Medulla oblongata (tissue), 1 donor: ENCODE measurements at regions not wholly inside any gene's neighbourhood (a gene's known extent, or its start where the extent isn't known, plus 50 kb on each side); places are given as distances from the start of the nearest gene placed in this dataset.
"Not testable (repeated sequence)": the region's sequence is repeated elsewhere in the genome, so short reads cannot be mapped to it uniquely, and the experiment has no call there.

Experiments used
- DNase-seq: peaks from one replicate; pipeline ENCODE4 v3.0.0-alpha.2; 2015; ENCODE audit errors: extremely low spot score

DNA sequence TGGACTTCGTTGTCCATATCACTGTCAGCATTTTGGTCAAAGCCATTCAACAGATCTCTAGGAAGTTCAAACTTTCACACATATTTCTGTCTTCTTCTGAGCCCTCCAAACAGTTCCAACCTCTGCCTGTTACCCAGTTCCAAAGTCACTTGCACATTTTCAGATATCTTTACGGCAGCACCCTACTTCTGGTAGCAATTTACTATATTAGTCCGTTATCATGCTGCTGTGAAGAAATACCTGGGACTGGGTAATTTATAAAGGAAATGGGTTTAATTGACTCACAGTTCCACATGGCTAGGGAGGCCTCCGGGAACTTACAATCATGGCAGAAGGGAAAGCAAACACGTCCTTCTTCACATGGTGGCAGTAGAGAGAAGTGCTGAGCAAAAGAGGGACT is 60.6 kb upstream of the HGFAC start:
- not testable (repeated sequence) for DNase-seq

DNA sequence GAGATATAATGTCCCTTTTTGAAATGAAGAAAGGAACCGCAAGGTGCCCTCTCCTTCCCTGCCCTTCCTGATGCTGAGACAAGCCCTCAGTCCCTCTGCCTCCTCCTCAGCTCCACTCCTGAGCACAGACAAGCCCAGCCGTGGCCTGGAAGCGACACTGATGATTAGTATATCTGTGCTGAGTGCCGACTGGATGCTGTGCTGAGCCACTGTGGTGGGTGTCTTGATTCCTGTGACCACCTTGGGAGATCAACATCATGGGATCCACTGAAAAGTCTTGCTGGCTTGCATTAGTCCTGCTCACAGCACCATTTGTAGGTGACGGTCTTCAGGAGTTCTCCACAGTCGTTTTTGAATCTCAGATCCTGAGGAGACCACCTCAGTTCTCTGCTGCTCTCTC is 59.5 kb upstream of the HGFAC start:
- DNase-seq, result no peak

DNA sequence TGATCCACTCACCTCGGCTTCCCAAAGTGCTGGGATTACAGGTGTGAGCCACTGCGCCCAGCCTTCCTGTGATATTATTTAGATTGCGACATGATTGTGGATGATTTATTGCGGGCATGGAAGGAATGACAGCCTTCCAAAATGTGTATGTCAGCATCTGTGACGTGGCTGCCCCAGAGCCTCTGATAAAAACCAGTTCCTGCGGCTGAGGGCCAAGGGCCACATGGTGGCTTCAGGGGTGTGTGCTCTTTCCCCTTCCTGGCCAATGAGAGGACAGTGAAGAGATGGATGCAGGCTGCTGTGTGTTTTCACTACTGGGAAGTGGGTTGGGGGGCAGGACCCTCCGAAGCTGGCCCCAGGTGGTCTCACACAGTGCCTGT is 57.4 kb upstream of the HGFAC start:
- no peak for DNase-seq

DNA sequence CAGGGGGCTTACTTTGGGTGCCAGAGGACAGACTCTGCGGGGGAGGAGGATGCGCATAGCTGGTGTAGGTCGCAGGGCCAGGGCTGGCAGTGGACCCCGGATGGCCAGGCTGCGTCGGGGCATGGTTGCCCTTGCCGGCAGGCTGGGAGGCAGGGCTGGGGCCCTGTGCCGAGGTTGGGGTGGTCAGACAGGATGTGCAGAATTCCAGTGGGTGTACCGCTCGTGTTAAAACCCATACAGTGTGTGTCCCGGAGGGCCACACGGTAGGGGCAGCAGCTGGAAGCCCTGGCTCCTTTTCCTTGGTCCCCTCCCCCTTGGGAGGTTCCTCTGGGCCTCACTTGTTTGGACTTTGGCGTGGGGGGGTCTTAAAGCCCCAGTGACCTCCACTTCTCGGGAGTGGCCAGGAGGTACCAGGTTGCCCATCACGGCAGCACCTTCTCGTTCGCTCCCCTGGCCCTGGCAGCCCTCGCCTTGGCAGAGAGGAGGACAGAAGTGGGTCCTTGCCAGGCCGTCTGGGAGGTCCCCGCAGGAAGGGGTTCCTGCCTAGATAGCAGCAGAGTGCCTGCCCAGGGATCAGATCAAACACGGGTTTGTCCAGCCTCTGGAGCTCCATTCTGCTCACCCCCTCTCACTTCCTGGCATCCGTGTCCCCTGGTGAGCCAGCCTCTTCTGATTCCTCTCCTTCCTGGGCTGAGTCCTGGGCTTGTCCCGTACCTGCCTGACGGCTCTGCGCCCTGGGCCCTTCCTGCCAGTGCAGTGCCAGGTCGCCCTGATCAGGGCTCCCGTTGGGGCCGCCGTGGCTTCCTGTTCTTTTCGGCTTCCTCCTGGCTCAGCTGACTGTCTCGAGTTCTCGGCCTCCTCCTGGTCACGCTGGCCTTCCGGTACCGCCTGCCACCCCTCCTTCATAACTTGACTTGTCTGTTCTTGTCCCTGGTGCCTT is 56.7 kb upstream of the HGFAC start:
- DNase-seq, result peak; percentile 60

DNA sequence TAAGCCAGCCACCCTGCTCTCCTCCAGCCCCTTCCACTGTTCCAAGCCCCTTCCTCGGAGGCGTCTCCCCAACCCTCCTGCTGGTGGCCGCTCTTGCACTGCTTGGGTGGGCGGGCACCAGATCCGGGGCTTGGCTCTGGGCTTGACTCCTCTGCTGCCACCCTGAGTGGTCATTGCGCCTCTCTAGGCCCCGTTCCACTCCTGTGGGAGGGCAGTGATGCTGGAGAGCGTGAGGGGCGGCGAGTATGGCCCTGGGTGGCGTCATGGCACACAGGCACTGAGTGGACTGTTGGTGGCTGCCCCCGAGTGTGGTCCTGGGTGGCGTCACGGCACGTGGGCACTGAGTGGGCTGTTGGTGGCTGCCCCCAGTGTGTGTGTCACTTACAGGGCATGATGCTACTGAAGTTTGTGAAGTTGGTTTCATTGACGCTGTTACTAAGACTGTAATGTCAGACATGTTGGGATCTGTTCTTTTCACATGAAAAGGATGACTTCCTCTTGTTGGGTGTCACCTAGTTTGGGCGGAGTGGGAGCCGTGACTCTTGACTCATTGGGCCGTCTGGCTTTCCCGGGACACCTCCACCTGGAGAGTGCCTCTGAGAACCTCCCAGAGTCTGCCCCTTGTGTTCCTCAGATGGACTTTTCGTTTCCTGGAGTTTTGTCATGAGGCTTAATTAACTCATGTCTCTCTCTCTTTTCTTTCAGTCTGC is 55.9 kb upstream of the HGFAC start:
- DNase-seq, result no peak

DNA sequence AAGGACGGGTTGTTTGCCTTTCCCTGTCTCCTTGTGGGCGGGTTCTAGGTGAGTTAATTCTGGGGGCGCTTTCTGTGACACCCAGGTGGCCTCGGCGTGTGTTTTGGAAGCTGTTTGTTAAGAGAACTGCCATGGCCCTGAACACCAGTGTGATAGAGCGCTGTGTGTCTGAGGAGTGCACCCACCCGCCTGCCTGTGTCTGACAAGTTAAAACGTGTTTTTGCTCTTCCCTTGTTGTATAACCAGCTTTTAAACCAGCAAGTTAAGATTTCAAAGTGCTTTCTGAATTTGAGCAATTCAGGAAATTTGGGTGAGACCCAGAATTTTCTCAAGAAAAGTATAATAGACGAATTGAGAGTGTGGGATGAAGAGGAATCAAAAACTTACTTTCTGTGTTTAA is 55.2 kb upstream of the HGFAC start:
- no peak for DNase-seq

DNA sequence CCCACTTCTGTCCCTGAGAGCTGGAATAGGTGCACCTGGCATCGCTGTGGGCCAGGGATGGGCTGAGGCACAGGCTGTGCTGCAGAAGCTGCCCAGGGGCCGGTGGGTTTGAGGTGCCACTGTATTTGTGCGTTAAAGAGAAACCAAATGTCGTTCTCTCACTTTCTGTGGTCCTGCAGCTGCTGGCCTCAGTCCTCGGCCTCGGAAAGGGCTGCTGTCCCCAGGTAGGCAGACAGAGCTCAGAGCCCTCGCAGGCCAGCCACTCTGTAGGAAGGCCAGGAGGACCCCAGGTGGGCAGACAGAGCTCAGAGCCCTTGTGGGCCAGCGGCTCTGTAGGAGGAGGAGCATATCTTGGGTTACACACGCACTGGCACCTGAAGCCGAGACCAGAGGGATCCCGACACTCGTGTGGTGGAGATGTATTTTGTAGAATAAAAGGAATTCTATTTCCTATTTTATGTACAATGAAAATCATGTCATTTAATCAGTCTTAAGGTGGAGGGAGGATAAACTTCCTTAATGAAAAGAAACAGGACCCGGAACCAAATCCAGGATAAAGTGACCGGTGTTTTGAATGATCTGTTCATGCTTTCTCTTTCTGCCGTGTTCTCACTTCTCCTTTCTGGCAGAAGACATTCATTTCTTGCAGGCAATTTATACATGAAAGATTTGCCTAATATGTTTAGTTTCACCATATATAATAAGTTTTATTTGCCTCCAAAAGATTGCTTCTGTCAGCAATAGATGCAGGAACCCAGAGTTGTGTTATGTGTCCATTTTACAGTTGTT is 54.4 kb upstream of the HGFAC start:
- DNase-seq, result peak; percentile 54

DNA sequence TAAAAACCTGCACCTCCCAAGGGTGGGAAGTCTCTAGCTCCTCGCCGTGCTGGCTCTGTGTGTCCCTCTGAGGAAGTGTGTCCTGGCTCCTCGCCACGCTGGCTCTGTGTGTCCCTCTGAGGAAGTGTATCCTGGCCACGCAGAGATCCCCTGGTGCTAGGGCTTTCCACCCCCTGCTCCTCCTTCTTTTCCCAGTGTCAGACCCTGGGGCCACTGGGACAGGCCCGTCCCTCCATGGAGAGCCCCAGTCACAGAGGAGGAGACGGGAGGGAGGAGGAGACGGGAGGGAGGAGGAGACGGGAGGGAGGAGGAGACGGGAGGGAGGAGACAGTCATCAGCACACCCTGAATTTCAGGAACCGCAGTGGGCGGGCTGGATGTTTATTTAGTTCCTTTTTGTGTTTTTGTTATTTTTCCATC is 53.8 kb upstream of the HGFAC start:
- DNase-seq, result peak; percentile 89

DNA sequence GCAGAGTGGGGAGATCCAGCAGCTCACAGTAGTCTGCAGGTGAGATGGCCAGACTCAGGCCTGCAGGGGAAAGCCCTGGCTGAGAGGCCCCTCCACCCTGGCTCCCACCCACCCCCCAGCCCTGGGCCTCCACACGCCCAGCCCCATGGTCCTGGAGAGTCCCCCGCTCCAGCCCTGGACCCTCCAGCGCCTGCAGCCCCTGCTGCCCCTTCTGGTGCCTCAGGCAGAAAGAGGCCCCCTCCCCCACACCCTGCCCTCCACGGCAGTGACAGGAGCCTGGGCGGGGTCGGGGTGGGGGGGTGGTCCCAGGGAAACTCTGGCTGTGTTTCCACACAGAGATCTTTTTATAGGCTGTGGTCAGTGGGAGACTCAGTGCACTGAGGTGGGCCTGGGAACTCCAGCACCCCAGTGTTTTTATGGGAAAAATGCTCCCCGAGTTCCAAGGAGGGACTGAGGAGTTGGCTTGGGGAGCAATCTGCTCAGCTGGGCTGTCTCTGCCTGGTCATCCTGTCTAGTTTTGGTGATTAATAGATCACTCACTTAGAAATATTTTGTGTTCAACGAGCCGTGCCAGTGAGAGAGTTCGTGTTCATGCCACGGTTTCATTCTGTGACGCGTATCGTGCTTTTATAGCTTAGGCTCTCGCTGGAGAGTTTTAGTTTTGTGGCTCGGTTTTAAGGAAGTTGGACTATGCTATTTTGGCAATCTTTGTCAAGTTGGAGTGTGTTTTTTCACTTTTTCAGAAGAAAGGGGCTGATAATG is 53.1 kb upstream of the HGFAC start:
- peak; percentile 68 for DNase-seq

DNA sequence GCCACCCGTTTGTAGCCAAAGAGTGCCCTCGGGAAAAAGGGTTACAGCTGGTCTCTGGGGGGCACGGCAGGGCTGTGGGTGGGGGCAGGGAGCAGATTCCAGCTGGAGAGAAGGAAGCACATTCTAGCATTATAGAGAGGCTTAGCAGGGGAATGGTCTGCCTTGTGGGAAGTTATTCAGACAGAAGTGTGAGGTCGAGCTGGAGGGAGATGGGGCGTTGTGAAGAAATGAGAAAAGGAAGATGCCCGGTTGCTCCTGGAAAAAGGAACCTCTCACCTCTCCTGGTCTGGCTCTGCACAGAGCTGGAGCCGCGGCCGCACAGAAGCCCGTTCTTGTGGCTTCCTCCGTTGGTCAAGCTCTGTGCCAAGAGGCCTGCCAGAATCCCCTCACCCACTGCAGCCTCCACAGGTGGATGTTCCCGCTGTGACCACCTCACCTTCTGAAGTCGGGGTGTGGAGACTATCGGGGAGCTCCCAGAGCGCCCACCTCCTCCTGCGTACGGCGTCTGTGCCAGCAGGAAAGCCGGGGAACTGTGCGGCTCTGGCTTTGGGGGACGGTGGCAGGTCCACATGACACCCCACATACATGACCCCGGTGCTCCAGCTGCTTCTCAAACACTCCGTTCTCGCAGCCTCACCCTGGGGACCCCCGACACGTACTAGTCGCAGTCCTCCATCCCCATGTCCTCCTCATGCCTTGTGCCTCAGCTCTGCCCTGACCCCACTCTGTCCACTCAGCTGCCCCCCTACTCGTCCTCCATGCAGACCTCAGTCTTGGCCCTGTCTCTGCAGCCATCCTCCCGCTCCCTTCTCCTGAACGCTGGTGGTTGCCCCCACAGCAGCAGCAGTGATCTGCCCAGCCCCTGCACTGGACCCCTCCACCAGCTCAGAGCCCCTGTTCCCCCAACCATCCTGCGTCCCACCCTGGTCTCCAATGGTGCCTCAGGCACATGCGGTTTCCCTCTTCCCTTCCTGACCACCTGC is 52.2 kb upstream of the HGFAC start:
- no peak for DNase-seq

DNA sequence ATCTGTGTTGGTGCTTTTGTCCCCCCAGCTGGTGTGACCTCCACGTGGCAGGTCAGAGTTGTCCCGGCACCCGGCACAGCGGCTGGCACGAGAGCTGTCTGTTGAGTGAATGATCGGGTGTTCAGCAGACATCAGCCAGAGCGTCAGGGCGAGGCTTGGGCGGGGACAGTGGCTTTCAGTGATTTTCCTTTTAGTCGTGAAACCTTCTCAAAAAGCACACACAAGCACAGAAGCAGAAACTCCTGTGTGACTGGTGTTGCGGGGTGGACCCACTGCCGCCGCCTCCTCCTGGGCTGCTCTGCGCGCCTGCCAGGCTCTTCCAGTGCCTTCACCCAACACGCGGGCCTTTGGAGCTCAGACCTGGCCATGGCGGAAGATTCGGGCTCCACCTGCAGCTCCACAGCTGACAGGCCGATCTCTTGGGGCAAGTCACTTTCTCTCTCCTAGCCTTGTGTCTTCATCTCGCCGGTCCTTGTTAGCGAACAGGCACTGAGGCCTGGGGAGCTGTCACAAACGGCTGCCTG is 51.4 kb upstream of the HGFAC start:
- DNase-seq, result no peak

DNA sequence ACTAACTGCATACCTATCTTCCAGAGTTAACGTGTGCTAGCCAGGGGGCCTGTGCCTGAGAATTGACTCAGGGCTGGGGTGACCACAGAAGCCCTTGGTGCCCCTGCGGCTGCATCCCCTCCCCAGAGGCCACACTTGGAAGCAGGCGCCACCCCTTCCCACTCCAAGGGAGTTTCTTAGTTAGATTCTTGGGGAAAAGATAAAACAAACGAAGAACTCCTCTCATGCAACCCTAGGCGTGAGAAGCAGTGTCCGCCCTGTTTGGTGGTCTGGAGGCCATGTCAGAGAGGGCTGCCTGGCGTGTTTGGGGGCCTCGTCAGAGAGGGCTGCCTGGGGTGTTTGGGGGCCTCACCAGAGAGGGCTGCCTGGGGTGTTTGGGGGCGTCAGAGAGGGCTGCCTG is 50.3 kb upstream of the HGFAC start:
- DNase-seq, result no peak
